B cell (primary cell): ENCODE measurements at regions not wholly inside any gene's neighbourhood (a gene's known extent, or its start where the extent isn't known, plus 50 kb on each side); places are given as distances from the start of the nearest gene placed in this dataset. TPM values are rescaled to one million over a fixed set of nuclear protein-coding genes. Genes with fewer than 3 reads are reported as not detected.

Source experiments
- ATAC-seq: fragments of 200-7000 bp; cut with Tn5 transposase; one replicate; pipeline ENCODE4 v1.10.0; 2021; ENCODE audit warnings: low read depth, mild to moderate bottlenecking, moderate number of reproducible peaks, moderate library complexity
- CTCF ChIA-PET: fragments of 350-600 bp; sonication (Branson Sonifier 250); formaldehyde crosslinking; loops from one replicate; lab custom pipeline; 2021; ENCODE audit warnings: antibody characterized with exemption, inconsistent platforms; lab: Charles Lee
- POLR2A ChIA-PET: fragments of 350-600 bp; sonication (Branson Sonifier 250); formaldehyde crosslinking; loops from one replicate; lab custom pipeline; 2021; ENCODE audit warnings: antibody characterized with exemption; lab: Charles Lee
- DNase-seq: peaks from one replicate; pipeline ENCODE4 v3.0.0; 2013
- H2AFZ ChIP-seq: 2 replicates; pipeline ENCODE4 v1.6.1; 2012; ENCODE audit warnings: mild to moderate bottlenecking, low read depth, low read length; ENCODE audit not compliant: insufficient read depth, poor library complexity, severe bottlenecking
- H3K27ac ChIP-seq, 2 donors: 1 replicate in 1 of 2; 2 replicates in 1 of 2; pipeline ENCODE4 v1.5.1; 2012 to 2013; ENCODE audit warnings: low read length in 2 of 2, mild to moderate bottlenecking in 2 of 2, moderate library complexity in 1 of 2
- H3K27me3 ChIP-seq, 4 experiments: fragments of 200-600 bp in 1 of 4; sonication (generic) in 1 of 4; replicated peaks in 1 of 4; 1 replicate in 2 of 4; 2 replicates in 2 of 4; pipeline versions ENCODE4 v1.6.1 to v1.7.0; 2013 to 2016; ENCODE audit warnings: low read length in 3 of 4, mild to moderate bottlenecking in 2 of 4, mixed read lengths in 1 of 4, moderate library complexity in 1 of 4; ENCODE audit not compliant: insufficient read depth in 4 of 4, control insufficient read depth in 3 of 4; ENCODE audit errors: control extremely low read depth in 1 of 4
- H3K36me3 ChIP-seq, 2 experiments: replicated peaks in 1 of 2; 1 replicate in 1 of 2; 2 replicates in 1 of 2; pipeline versions ENCODE4 v1.6.1 to v1.7.1; 2013; ENCODE audit warnings: low read length in 1 of 2; ENCODE audit not compliant: insufficient read depth in 2 of 2, control insufficient read depth in 1 of 2; ENCODE audit errors: control extremely low read depth in 1 of 2, extremely low read depth in 1 of 2
- H3K4me1 ChIP-seq, 2 donors: fragments of 200-600 bp in 1 of 2; sonication (generic) in 1 of 2; 1 replicate in 1 of 2; 2 replicates in 1 of 2; pipeline versions ENCODE4 v1.5.1 to v1.6.1; 2013 to 2017; ENCODE audit warnings: low read length in 2 of 2; ENCODE audit not compliant: control insufficient read depth in 2 of 2, insufficient read depth in 2 of 2
- H3K4me2 ChIP-seq: replicated peaks from 2 replicates; pipeline ENCODE3; 2012; ENCODE audit warnings: mild to moderate bottlenecking, low read depth, low read length; ENCODE audit not compliant: poor library complexity, severe bottlenecking
- H3K4me3 ChIP-seq, 5 experiments: fragments of 200-600 bp in 1 of 5; sonication (generic) in 1 of 5; 1 replicate in 3 of 5; 2 replicates in 2 of 5; pipeline versions ENCODE4 v1.5.1 to v1.7.0; 2011 to 2016; ENCODE audit warnings: low read length in 4 of 5, mild to moderate bottlenecking in 4 of 5, low read depth in 2 of 5, control low read depth in 1 of 5, moderate library complexity in 1 of 5; ENCODE audit not compliant: insufficient read depth in 1 of 5; ENCODE audit errors: control extremely low read depth in 1 of 5, extremely low read depth in 1 of 5
- H3K79me2 ChIP-seq: fragments of 200-600 bp; sonication (generic); one replicate; pipeline ENCODE4 v1.6.0; 2016; ENCODE audit warnings: low read length; ENCODE audit not compliant: control insufficient read depth, insufficient read depth
- H3K9ac ChIP-seq: fragments of 200-600 bp; sonication (generic); 2 replicates; pipeline ENCODE4 v1.6.1; 2017; ENCODE audit warnings: mild to moderate bottlenecking, low read length, moderate library complexity
- H3K9me3 ChIP-seq, 3 donors: one replicate each; pipeline versions ENCODE4 v1.6.1 to v1.7.1; 2013; ENCODE audit warnings: low read length in 2 of 3; ENCODE audit not compliant: control insufficient read depth in 2 of 3, insufficient read depth in 1 of 3; ENCODE audit errors: control extremely low read depth in 1 of 3
- H4K20me1 ChIP-seq: 2 replicates; pipeline ENCODE4 v1.6.0; 2012; ENCODE audit warnings: mild to moderate bottlenecking, low read length; ENCODE audit not compliant: insufficient read depth, control insufficient read depth, poor library complexity, severe bottlenecking
- H3K27ac Mint-ChIP-seq: one replicate; pipeline ENCODE4 v1.8.0; 2021; ENCODE audit warnings: mixed read lengths
- H3K27me3 Mint-ChIP-seq: one replicate; pipeline ENCODE4 v1.8.0; 2021; ENCODE audit warnings: mixed read lengths
- H3K4me1 Mint-ChIP-seq: one replicate; pipeline ENCODE4 v1.8.0; 2021; ENCODE audit warnings: mixed read lengths
- H3K4me3 Mint-ChIP-seq: one replicate; pipeline ENCODE4 v1.8.0; 2021; ENCODE audit warnings: mixed read lengths
- H3K9me3 Mint-ChIP-seq: one replicate; pipeline ENCODE4 v1.8.0; 2022; ENCODE audit warnings: mixed read lengths; ENCODE audit not compliant: insufficient read depth
- EZH2 ChIP-seq: IDR thresholded peaks from 2 replicates; pipeline ENCODE4 v1.6.1; 2012; ENCODE audit warnings: borderline replicate concordance, low read depth, mild to moderate bottlenecking, moderate library complexity, low read length; ENCODE audit not compliant: insufficient read depth, poor library complexity, severe bottlenecking
- WGBS: methylation state at CpG from one replicate; pipeline ENCODE4 v1.1.5; 2013; ENCODE audit warnings: missing lambda C conversion rate; ENCODE audit not compliant: insufficient coverage; 5-methylcytosine and 5-hydroxymethylcytosine counted together
- intact Hi-C: fragments of 100-400 bp; cut with micrococcal nuclease; formaldehyde crosslinking; loops from one replicate; pipeline ENCODE4 v1.10.0; 2022
- small RNA-seq: library from RNA; depleted of rRNA; stranded (forward); fragments of <200 nt; gene quantifications from one replicate; pipeline ENCODE3, GENCODE V24; 2012; ENCODE audit warnings: low replicate concordance, low read depth; ENCODE audit not compliant: insufficient read length
- TF ChIP-seq, protein P1 (sequence below): fragments of 200-600 bp; IDR thresholded peaks from one replicate; pipeline ENCODE4 v1.8.0; 2022; ENCODE audit warnings: antibody characterized with exemption, mild to moderate bottlenecking

DNA sequence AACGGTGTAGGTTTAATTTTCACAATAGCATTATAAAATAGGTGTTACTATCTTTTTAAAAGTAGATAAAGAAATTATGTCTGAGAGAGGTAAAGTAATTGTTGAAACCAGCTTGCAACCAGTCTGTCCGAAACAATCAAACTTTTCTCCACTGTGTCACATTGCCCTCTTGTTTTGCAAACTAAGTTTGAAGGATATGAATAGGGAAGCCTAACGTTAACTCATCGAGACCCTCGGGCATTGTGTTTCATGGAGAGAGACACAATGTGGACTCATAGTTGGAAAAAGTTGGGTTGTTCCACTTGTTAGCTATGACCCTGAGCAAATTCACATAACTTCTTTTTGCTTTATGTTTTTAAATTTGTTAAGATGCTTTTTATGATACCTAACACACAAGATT lies 254.4 kb upstream of the IMPG1 start:
- CTCF ChIA-PET, result no interaction called here
- intact Hi-C loops, result no loop called here
- Mint-ChIP-seq H3K27me3 (no peaks in the 10 kb centered on the region), H3K4me1 (no peaks in the 10 kb centered on the region), H3K4me3 (no peak overlapping the region), H3K9me3 (peaks cover 6% of the 10 kb centered on the region), H3K27ac (no peak overlapping the region)
- Histone ChIP-seq H3K4me3 (no peak overlapping the region), H3K79me2 (no peaks in the 10 kb centered on the region), H3K9me3 (peaks cover 0 to 3% (median 0%) of the 10 kb centered on the region in 3 donors), H3K4me2 (no peak overlapping the region), H3K9ac (no peak overlapping the region), H3K27me3 (no peaks in the 10 kb centered on the region), H4K20me1 (no peaks in the 10 kb centered on the region), H2AFZ (no peak overlapping the region), H3K4me1 (no peaks in the 10 kb centered on the region), H3K36me3 (no peaks in the 10 kb centered on the region), H3K27ac (no peak overlapping the region)
- no peak for DNase-seq
- POLR2A ChIA-PET, result no interaction called here
- no peak for TF ChIP-seq EZH2
- TF ChIP-seq, protein P1, sequence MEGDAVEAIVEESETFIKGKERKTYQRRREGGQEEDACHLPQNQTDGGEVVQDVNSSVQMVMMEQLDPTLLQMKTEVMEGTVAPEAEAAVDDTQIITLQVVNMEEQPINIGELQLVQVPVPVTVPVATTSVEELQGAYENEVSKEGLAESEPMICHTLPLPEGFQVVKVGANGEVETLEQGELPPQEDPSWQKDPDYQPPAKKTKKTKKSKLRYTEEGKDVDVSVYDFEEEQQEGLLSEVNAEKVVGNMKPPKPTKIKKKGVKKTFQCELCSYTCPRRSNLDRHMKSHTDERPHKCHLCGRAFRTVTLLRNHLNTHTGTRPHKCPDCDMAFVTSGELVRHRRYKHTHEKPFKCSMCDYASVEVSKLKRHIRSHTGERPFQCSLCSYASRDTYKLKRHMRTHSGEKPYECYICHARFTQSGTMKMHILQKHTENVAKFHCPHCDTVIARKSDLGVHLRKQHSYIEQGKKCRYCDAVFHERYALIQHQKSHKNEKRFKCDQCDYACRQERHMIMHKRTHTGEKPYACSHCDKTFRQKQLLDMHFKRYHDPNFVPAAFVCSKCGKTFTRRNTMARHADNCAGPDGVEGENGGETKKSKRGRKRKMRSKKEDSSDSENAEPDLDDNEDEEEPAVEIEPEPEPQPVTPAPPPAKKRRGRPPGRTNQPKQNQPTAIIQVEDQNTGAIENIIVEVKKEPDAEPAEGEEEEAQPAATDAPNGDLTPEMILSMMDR, result no peak
- no peak for ATAC-seq
- no CpG with 5 or more reads among the region's 5 CpGs for WGBS

Small RNAs in the stretch of these regions (small RNA-seq; reads per million reads assigned to genes)
- gene AL365222.1, result not detected
- gene RNU6-261P, result not detected
- gene RNU6-84P, result not detected
